ENCODE measurements at regions not wholly inside any gene's neighbourhood (a gene's known extent, or its start where the extent isn't known, plus 50 kb on each side); places are given as distances from the start of the nearest gene placed in this dataset.

DNA sequence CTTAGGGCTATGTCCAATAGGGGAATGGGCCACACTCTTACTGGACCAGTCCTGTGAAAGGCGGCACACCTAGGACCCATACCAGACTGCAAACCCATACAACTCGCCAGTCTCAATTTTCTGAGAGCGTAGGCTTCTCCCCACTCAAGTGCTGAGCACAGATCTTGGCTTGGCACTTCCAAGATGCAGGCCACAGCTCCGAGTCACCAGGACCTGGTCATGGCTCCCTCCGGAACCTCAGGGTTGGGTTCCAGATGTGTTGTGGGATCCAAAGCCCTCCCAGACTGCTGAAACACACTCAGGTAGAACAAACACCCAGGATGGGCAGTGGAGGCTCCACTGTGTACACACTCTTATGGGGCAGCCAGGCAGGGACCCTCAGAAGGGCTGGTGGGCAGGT, 103.3 kb downstream of the TMEM144 start:
- TF ChIP-seq, protein P1, sequence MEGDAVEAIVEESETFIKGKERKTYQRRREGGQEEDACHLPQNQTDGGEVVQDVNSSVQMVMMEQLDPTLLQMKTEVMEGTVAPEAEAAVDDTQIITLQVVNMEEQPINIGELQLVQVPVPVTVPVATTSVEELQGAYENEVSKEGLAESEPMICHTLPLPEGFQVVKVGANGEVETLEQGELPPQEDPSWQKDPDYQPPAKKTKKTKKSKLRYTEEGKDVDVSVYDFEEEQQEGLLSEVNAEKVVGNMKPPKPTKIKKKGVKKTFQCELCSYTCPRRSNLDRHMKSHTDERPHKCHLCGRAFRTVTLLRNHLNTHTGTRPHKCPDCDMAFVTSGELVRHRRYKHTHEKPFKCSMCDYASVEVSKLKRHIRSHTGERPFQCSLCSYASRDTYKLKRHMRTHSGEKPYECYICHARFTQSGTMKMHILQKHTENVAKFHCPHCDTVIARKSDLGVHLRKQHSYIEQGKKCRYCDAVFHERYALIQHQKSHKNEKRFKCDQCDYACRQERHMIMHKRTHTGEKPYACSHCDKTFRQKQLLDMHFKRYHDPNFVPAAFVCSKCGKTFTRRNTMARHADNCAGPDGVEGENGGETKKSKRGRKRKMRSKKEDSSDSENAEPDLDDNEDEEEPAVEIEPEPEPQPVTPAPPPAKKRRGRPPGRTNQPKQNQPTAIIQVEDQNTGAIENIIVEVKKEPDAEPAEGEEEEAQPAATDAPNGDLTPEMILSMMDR (conservative IDR thresholded peaks at IDR 0.05; ENCODE audit: low read length) = no peak
- TF ChIP-seq EZH2phosphoT487 (IDR thresholded peaks at IDR 0.05; ENCODE audit: borderline replicate concordance) = no peak

All from Loucy (cell line).